ENCODE measurements at regions not wholly inside any gene's neighbourhood (a gene's known extent, or its start where the extent isn't known, plus 50 kb on each side); places are given as distances from the start of the nearest gene placed in this dataset.

DNA sequence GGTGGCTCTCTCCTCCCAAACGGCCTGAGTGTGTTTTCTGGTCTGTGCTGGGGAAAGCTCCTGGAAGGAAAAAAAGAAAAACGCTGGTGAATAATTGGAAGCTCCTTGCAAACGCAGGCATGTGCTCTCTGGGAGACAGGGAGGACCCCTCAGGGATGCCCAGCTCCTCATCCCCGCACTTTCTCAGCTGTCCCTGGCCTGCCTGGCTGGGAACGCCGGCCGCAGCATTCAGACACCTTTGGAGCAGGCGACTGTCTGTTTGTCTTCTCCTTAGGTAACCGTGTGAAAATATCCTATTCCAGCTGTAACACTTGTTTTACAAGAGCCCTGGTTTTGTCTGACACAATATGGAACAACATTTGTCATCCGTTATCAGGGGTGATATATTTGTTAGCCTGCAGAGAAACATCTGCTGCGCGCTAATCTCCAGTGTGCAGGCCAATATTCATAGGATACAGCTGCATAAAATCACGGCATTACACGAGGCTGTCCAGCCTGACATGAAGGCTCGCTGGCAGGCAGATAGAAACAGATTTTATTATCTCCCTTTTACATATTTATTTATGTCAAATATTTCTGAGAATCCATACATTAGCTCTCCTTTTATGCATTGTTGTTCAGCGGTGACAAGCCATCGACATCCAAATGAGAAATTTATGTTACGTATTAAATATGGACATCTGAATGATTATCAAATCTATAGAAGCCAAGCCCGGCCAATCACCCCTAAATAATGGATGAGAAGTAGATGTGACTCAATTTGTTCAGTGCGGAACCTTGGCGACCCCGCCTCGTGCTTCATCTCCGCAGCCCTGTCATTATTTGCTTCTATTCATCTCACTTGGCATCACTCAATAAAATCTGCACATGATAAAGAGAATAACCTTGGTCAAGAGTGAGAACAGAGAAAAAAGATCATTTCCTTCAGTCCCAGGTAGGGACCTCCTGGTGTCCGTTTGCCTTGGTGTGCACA is 675.1 kb upstream of the SALL3 start:
- no peak for DNase-seq

DNA sequence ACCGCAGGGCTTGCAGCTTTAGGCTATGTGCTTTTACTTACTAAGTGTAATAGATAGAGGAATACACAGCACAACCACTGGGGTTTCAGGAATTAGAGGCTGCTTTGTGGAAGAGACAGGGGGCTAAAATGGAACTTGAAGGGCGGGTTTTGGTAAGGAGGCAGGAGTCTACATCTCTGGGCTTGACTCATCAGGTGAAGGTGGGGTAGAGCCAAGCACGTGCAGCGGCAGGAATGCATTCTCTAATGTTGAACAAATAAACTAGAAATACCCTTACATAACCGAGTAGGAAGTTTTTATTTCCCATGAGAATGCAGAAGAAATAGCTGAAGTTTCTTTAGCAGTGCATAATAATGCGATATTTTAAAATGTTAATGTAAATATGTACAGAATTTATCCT is 673.8 kb upstream of the SALL3 start:
- no peak for DNase-seq

DNA sequence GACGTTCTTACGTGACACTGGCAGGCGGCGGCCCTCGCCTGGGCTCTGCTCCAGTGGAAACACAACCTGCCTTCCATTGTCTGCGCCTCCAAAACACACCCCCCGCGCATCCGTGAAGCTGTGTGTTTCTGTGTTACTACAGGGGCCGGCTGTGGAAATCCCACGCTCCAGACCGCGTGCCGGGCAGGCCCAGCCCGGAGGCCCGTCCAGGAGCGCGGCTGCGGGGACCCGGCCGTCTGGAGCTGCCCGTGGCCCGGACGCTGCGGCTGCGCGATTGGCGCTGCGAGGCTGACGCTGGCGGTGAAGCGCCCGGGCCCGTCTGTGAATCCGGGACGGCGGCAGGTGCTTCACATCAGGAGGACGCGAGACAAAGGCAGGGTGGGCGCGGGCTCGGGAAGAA is 670.3 kb upstream of the SALL3 start:
- DNase-seq: no peak

DNA sequence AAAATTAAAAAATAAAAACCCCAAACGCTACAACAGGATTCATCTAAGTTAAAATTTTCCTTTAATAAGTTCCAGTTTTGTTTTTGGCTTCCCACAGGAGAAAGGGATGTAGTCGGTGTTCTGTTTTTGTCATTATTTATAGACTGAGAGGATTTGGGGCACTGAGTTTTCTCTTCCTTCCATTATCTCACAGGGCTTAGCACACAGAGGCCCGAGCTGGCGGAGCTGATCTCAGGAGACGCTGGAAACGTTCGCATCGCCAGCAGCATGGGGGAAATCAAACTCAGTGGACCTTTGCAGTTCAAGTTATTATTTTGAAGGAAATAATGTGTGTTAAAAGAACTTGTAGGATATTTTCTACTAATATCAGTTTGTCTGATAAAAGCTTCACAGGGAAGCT is 669.7 kb upstream of the SALL3 start:
- no peak for DNase-seq

- no peak for DNase-seq
Measured at GRCh38 chr18:78319264-78319663, 660.4 kb upstream of the SALL3 start.

GRCh38 chr18:78319961-78320360 is 659.7 kb upstream of the SALL3 start:
- DNase-seq: no peak

- DNase-seq: no peak
Measured at GRCh38 chr18:78321402-78321801, 658.2 kb upstream of the SALL3 start.

- DNase-seq: no peak
Measured at GRCh38 chr18:78323453-78324197, 656.0 kb upstream of the SALL3 start.

GRCh38 chr18:78327643-78328042 is 652.0 kb upstream of the SALL3 start:
- no peak for DNase-seq

DNA sequence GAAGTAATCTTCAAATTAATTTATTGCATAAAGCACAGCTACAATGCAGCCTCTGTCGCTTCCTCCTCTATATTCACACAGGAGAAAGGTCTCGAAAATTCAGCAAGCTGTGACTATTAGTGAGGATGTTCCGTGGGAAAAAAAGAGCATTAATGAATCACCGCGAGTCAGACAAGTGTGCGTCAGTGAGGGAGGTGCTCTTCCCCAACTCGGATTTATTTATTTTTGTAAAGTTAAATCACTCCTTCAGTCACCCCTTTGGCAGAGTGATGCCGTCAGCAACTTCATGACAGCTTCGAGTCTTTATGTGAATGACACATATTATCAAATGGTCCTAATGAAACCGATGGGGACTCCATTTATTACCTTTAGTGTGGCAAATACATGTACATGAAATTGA is 648.9 kb upstream of the SALL3 start:
- DNase-seq: no peak

- DNase-seq: no peak
Measured at GRCh38 chr18:78352910-78353309, 626.7 kb upstream of the SALL3 start.

- no peak for DNase-seq
Measured at GRCh38 chr18:78362198-78362597, 617.4 kb upstream of the SALL3 start.

DNA sequence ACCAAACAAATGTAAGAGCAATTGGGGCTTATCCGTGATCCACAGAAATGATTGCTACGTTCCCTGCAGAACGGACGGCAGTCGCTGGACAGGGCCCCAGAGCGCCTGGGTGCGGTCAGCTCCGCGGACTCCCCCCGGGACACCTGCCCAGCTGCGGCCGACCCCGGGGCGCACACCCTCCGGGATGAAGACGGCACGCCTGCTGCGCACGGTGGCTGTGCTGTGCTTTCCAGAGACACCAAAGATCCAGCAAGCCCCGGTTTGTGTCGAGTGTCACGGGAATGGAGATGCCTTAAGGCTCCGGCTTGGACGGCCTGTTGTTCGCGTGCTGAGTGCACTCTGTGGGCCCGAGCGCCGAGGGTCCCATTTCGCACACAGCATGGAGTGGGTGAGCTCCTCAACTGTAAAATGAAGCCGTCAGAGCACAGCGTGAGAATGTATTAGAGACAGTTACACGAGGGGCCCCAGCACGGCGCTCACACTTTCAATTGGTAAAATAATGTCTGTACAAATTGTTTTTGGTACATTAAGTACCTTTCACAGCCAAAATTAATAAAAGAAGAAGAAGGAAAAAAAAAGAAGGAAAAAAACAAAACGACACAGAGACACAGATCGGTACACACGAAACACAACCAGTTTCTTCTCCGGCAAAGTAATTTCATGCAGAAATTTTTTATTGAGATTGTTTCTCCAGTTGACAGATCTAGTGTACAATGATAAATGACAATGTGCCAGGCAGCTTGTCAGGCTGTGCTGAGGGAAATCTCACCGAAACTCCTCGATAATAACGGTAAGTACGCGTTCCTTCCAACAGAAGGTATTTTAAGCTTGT is 615.8 kb upstream of the SALL3 start:
- DNase-seq: no peak

DNA sequence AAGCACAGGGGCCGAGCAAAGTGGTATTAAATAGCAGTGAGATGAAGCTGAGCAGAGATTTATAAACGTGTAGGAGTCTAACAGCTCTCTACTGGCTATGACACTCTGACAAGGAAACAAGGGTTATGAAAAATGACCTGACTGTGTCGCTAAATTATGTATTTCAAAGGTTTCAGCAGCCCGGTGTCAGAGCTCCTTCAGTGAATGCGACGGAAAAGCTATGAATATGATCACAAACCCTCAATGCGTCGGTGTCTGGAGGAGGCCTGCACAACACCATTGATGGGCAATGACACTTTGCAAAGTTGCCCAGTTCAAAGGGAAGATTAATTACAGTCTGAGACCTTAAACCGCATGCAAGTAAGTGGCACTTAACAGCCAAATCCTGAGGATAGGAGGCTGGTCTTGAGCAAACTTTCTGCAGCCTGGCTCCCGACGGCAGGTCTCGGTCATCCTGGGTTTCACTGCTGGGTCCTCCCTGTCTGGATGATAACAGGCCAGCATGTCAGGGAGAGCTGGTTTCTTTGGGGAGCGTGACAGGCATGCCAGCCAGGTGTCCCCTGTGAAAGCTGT is 615.1 kb upstream of the SALL3 start:
- no peak for DNase-seq

DNA sequence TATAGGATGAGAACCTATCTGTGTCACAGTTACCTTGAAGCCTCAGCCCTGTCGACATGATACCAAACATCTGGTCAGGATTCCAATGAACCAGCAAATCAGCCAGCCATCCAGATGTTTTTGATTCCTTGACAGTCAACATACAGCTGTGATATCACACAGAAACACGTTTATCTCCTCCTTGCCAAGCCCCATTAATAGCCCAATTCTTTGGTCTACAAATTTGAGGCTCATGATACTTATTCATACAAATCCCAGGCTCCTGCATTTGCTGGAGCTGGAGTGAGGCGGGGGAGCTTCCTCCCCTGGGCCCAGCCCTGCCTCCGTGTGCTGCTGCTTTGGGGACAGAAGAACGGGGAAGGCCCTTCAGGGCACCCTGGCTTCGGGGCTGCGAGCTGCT is 611.6 kb upstream of the SALL3 start:
- no peak for DNase-seq

- no peak for DNase-seq
Measured at GRCh38 chr18:78368726-78369125, 610.9 kb upstream of the SALL3 start.

- no peak for DNase-seq
Measured at GRCh38 chr18:78376046-78376445, 603.6 kb upstream of the SALL3 start.

GRCh38 chr18:78378403-78378802 is 601.2 kb upstream of the SALL3 start:
- DNase-seq: no peak

DNA sequence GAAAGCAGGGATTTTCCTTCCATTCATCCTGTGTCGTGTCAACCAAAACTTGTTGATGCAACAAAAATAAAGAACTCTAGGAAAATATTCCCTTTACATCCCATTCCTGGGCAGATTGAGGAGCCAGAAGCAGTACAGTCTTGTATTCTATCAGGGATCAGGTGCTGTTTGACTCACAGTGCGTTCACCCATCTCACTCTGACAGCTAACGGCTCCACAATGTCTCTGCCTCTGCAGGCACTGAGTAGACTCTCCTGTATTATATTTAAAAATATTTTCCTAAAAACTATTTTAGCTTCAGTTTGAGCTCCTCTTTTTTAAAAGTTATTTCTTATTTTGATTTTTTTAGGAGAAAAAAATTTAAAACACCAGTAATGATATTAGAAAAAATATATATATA is 600.6 kb upstream of the SALL3 start:
- DNase-seq: no peak

DNA sequence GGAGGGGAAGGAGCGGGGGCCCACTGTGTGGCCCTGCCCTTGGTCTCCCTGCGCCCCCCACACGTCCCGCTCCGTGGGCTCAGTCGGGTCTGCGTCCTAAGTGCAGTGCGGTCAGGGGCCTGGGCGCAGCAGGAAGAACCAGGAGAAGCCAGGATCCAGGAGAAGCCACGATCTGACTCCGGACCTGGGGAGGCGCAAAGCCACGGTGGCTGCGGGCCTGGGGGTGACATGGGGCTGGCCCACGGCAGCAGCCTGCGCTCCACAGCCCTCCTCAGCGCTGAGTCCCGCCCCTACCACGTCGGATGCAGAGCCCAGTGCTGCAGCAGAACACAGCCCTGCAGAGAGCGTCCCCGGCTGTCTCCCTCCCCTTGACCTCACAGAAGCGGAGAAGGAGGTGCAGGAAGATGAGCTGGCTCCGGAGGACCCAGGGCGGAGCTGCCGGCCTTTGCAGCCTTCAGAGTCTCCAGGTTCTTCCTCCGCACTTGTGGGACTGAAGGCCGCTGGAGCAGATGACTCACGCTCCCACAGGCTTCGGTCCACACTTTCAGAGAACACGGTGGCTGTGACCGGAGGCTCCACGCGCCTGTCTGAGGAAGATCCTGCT is 589.2 kb upstream of the SALL3 start:
- DNase-seq: no peak

DNA sequence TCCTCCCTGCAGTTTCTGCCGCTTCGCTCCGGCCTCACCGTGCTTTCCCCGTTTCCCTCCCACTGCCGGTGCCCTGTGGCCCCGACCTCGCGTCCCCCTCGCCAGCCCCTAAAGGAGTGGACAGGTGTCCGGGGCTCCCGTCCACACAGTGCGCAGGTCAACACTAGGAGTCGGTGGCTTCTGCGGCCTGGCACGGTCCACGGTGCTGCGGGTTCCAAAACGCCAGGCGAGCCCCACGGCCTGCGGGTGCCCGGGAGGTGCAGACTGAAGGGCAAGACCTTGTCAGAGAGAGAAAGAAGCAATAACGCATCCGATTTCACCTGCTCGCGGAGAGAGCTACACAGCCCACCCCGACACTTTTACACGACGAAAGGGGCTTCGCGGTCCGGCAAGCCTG is 588.7 kb upstream of the SALL3 start:
- no peak for DNase-seq

DNA sequence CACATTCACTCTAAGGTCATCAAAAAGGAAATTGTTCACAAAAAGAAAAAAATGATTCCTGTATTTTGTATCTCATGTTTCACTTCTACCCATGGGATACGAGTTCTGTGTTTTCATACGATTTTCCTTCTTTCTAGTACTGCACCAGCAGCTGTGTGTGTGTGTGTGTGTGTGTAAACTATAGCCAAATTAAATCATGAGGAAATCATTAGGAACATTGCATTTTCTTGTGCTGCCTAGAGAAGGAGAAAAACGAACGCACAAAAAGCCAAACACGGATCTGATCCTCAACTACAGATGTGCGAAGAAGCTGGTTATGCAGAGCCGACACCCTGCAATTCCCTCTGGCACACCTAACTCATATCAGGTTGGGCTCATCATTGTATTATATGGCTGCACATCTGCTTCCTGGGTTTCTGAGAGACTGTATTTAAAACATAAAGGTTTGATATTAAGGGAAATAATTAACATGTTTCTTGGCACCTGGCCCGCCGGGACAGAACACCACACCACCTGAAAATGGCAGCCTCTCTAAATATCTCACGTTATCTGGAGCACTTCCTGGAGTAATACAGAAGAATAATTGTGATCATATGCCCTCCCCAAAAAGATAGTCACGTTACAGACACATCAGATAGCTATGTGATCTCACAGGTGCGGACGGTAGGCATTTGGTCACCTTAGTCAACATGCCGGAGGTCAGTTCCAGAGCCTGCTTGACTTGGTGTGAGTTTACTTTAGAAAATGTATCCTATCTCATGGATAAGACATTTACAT is 586.3 kb upstream of the SALL3 start:
- DNase-seq: no peak
